Common myeloid progenitor, CD34-positive (primary cell): ENCODE measurements at regions not wholly inside any gene's neighbourhood (a gene's known extent, or its start where the extent isn't known, plus 50 kb on each side); places are given as distances from the start of the nearest gene placed in this dataset.

ENCODE experiments used
- CTCF ChIA-PET: fragments of 350-600 bp; sonication (Branson Sonifier 250); formaldehyde crosslinking; loops from one replicate; lab custom pipeline; 2021; ENCODE audit warnings: antibody characterized with exemption; lab: Charles Lee
- POLR2A ChIA-PET: fragments of 350-600 bp; sonication (Branson Sonifier 250); formaldehyde crosslinking; loops from one replicate; lab custom pipeline; 2021; ENCODE audit warnings: antibody characterized with exemption; lab: Charles Lee
- DNase-seq, 3 donors: peaks; one replicate each; pipeline versions ENCODE4 v3.0.0 to v3.0.0-alpha.2; 2013
- H3K27ac ChIP-seq, 2 experiments: 1 replicate in 1 of 2; 2 replicates in 1 of 2; pipeline ENCODE4 v1.7.0; 2013; ENCODE audit warnings: inconsistent platforms in 2 of 2, low read length in 2 of 2, mild to moderate bottlenecking in 2 of 2, low read depth in 1 of 2, moderate library complexity in 1 of 2; ENCODE audit not compliant: severe bottlenecking in 2 of 2, insufficient read depth in 1 of 2, poor library complexity in 1 of 2
- H3K27me3 ChIP-seq, 5 experiments: replicated peaks in 2 of 5; 1 replicate in 3 of 5; 2 replicates in 2 of 5; pipeline versions ENCODE4 v1.6.1 to v1.7.0; 2013; ENCODE audit warnings: low read length in 4 of 5, mild to moderate bottlenecking in 2 of 5, moderate library complexity in 2 of 5, inconsistent platforms in 1 of 5; ENCODE audit not compliant: insufficient read depth in 5 of 5, control insufficient read depth in 4 of 5
- H3K36me3 ChIP-seq, 4 experiments: 1 replicate in 2 of 4; 2 replicates in 2 of 4; pipeline versions ENCODE4 v1.6.1 to v1.7.0; 2013; ENCODE audit warnings: low read length in 3 of 4, control low read depth in 1 of 4, mild to moderate bottlenecking in 1 of 4; ENCODE audit not compliant: control insufficient read depth in 4 of 4, insufficient read depth in 4 of 4
- H3K4me1 ChIP-seq, 4 experiments: 1 replicate in 3 of 4; 2 replicates in 1 of 4; pipeline versions ENCODE4 v1.6.1 to v1.7.1; 2013; ENCODE audit warnings: low read length in 3 of 4, mild to moderate bottlenecking in 3 of 4, control low read depth in 1 of 4, inconsistent platforms in 1 of 4, moderate library complexity in 1 of 4; ENCODE audit not compliant: control insufficient read depth in 4 of 4, insufficient read depth in 4 of 4; ENCODE audit errors: control extremely low read depth in 1 of 4
- H3K4me3 ChIP-seq, 7 experiments: 1 replicate in 4 of 7; 2 replicates in 3 of 7; pipeline versions ENCODE4 v1.5.1 to v1.7.0; 2013; ENCODE audit warnings: mild to moderate bottlenecking in 7 of 7, low read length in 6 of 7, moderate library complexity in 6 of 7, inconsistent platforms in 2 of 7, low read depth in 2 of 7, control low read depth in 1 of 7; ENCODE audit not compliant: insufficient read depth in 4 of 7, control insufficient read depth in 1 of 7; ENCODE audit errors: extremely low read depth in 1 of 7
- H3K9me3 ChIP-seq, 5 experiments: 1 replicate in 4 of 5; 2 replicates in 1 of 5; pipeline versions ENCODE4 v1.6.1 to v1.7.1; 2013; ENCODE audit warnings: low read length in 4 of 5, mild to moderate bottlenecking in 2 of 5, inconsistent platforms in 1 of 5, low read depth in 1 of 5, moderate library complexity in 1 of 5; ENCODE audit not compliant: control insufficient read depth in 4 of 5, insufficient read depth in 2 of 5; ENCODE audit errors: control extremely low read depth in 1 of 5
- WGBS: methylation state at CpG from one replicate; pipeline ENCODE4 v1.1.5; 2013; ENCODE audit not compliant: insufficient coverage; 5-methylcytosine and 5-hydroxymethylcytosine counted together

GRCh38 chr5:135248801-135249231, 150.2 kb downstream of the MACROH2A1 start:
- Histone ChIP-seq H3K4me1 (no peaks in the 10 kb centered on the region), H3K4me3 (no peak overlapping the region), H3K36me3 (no peaks in the 10 kb centered on the region), H3K9me3 (peaks cover 0 to 3% (median 0%) of the 10 kb centered on the region in 5 experiments), H3K27ac (no peak overlapping the region), H3K27me3 (no peaks in the 10 kb centered on the region)
- 91% methylated on average over 6 of the region's 8 CpGs for WGBS
- ChIA-PET CTCF (interaction anchor here (0.6 kb wide), 1 partner anchor 15 kb away, joined by 3 read pairs; no protein-coding TSS in a partner anchor), POLR2A (no interaction called here)
- no peak for DNase-seq

DNA sequence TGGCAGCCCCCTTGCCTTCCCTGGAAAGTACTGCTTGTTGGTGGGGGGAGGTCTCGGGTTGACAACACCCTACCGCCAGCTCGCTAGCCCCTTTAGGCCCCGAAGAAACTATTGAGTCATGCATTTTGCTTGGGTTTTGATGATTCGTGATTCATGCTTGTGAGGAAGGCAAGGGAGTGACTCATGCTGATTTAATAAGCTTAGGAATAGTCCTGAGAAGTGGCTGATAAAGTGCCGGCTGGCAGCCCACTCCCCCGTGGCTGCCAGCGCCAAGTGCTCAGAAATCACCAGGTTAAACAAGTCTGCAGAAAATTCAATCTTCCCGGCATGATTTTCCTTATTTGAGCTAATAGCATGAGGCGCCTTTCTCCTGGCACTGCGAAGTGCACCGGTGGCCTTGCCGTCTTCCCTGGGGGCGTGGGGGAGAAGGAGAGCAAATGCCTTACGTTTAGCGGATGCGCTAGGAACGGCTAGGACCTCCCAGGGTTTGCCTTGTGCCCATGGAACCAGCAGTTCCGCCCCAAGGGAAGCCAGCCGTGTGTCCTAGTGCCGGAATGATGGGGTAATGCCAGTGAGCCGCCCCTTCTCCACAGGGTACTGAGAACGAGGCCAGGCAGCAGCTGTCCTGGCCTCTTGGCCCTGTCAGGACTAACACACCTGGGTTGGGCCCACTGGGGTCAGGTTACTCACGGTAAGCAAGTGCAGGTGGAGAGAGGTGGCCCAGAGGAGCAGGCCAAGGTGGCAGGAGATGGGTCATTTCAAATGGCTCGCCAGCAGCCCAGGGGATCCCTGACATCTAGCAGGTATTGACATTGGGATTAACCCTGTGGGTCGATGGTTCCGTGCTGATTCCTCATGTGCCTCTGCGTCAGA, 151.9 kb downstream of the MACROH2A1 start:
- H3K27ac ChIP-seq = no peak overlapping the region
- H3K27me3 ChIP-seq = no peaks in the 10 kb centered on the region
- no peak overlapping the region for H3K4me3 ChIP-seq
- ChIA-PET POLR2A (no interaction called here), CTCF (no interaction called here)
- no peaks in the 10 kb centered on the region for H3K36me3 ChIP-seq
- H3K9me3 ChIP-seq = peaks cover 0 to 3% (median 0%) of the 10 kb centered on the region in 5 experiments
- no peaks in the 10 kb centered on the region for H3K4me1 ChIP-seq
- peak; percentile 19 to 66 (median 55) for DNase-seq
- WGBS = 95% methylated on average over 26 of the region's 28 CpGs

DNA sequence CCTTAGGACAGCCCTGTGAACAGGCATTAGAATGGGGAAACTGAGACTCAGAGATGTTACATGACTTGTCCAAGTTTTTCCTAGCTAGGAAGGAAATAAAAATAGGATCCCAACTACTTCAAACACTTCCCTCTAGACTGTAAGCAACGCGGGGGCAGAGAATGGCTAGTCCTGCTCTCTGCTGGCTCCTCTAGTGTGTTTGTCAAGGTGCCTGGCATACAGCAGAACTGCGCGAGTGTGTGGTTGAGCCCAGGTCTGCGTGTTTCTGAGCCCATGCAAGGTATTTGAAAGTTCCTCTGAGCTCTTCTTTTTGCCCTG, 152.5 kb downstream of the MACROH2A1 start:
- ChIA-PET POLR2A (no interaction called here), CTCF (no interaction called here)
- Histone ChIP-seq H3K36me3 (no peaks in the 10 kb centered on the region), H3K4me3 (no peak overlapping the region), H3K9me3 (peaks cover 0 to under 1% (median 0%) of the 10 kb centered on the region in 5 experiments), H3K27me3 (no peaks in the 10 kb centered on the region), H3K27ac (no peak overlapping the region), H3K4me1 (no peaks in the 10 kb centered on the region)
- WGBS = 98% methylated on average over 5 of the region's 5 CpGs
- no peak for DNase-seq

DNA sequence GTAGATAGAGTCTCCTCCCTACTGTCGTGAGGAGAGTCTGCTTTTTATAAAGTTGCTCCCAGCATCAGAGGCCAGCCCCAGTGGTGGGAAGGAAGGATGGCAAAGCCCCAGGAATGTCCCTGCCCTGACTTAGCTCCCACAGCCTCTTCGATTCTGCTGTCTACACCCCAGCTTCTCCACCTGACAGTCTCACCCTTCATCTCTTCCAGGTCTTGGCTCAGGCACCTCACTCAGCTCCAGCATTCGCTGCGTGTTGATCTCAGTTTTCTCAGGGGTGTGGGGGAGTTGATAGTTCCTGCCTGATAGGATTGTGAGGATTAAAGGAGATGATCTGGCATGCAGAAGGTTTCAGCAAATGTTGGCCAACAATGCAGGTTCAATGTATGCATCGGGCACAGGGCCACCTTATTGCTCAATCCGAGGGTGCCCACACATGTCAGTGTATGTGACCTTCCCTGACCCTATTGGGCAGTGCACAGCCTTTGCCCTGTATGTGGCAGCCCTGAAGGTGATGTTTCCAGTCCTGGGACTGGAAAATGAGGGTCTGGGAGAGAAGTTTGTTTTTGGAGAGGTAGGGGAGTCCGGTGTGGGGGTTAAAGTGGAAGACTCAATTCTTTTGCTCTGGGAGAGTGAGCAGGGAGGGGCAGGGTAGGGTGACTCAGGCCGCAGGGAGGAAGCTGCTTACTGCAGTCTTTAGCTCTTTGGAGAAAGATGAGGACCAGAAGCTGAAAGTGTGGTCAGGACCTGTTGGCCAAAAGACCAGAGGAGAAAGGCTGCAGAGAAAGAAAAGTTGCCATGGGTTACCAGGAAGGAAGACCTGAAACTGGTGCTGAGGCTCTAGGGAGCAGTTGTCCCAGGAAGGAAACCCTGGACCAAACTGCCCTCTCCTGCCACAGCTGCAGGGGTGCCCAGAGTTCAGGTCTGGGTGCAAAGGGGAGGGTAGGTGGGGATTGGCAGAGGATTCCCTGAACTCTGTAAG, 153.2 kb downstream of the MACROH2A1 start:
- Histone ChIP-seq H3K9me3 (no peaks in the 10 kb centered on the region), H3K36me3 (no peaks in the 10 kb centered on the region), H3K27ac (no peak overlapping the region), H3K27me3 (no peaks in the 10 kb centered on the region), H3K4me1 (no peaks in the 10 kb centered on the region), H3K4me3 (no peak overlapping the region)
- CTCF ChIA-PET = interaction anchor here (1.1 kb wide), 1 partner anchor 9 kb away, joined by 3 read pairs; no protein-coding TSS in a partner anchor
- POLR2A ChIA-PET = no interaction called here
- 80% methylated on average over 5 of the region's 8 CpGs for WGBS
- peak in 1 of 3 donors; percentile 10 for DNase-seq

- H3K9me3 ChIP-seq = no peaks in the 10 kb centered on the region
- no peak overlapping the region for H3K4me3 ChIP-seq
- DNase-seq = no peak
- no peaks in the 10 kb centered on the region for H3K27me3 ChIP-seq
- no peaks in the 10 kb centered on the region for H3K36me3 ChIP-seq
- CTCF ChIA-PET = interaction anchor here (1.1 kb wide), 1 partner anchor 10 kb away, joined by 3 read pairs; no protein-coding TSS in a partner anchor
- 100% methylated on average over 1 of the region's 3 CpGs for WGBS
- no peaks in the 10 kb centered on the region for H3K4me1 ChIP-seq
- no peak overlapping the region for H3K27ac ChIP-seq
- POLR2A ChIA-PET = no interaction called here
These were observed 154.4 kb downstream of the MACROH2A1 start for GRCh38 chr5:135244620-135245021.

- no peak overlapping the region for H3K27ac ChIP-seq
- ChIA-PET POLR2A (no interaction called here), CTCF (interaction anchor here (1.1 kb wide), 1 partner anchor 11 kb away, joined by 3 read pairs; no protein-coding TSS in a partner anchor)
- no peaks in the 10 kb centered on the region for H3K9me3 ChIP-seq
- no peak for DNase-seq
- H3K4me3 ChIP-seq = no peak overlapping the region
- H3K4me1 ChIP-seq = no peaks in the 10 kb centered on the region
- H3K36me3 ChIP-seq = no peaks in the 10 kb centered on the region
- no peaks in the 10 kb centered on the region for H3K27me3 ChIP-seq
- 99% methylated on average over 16 of the region's 22 CpGs for WGBS
These were observed 155.3 kb downstream of the MACROH2A1 start for GRCh38 chr5:135243556-135244285.
